ENCODE measurements at regions not wholly inside any gene's neighbourhood (a gene's known extent, or its start where the extent isn't known, plus 50 kb on each side); places are given as distances from the start of the nearest gene placed in this dataset.

- DNase-seq (peak; percentile 4), ATAC-seq (ENCODE audit: low read depth) (no peak)
- no peaks in the 10 kb centered on the region for H3K36me3 ChIP-seq (ENCODE audit: control insufficient read depth, insufficient read depth, low read length)
- no peak overlapping the region for H3K23ac ChIP-seq (ENCODE audit: low read depth, low read length)
- H3K9me3 ChIP-seq (ENCODE audit: control insufficient read depth, insufficient read depth, low read length) = no peaks in the 10 kb centered on the region
- H2BK15ac ChIP-seq (ENCODE audit: low read depth, low read length) = no peak overlapping the region
- dilution Hi-C loops (cut with HindIII; ENCODE audit: low sequenced_read_pairs, unreplicated experiment) (no loop called here), intact Hi-C loops (cut with micrococcal nuclease) (no loop called here), in situ Hi-C loops (cut with MboI; ENCODE audit: low sequenced_read_pairs) (no loop called here)
- H4K20me1 ChIP-seq (ENCODE audit: insufficient read depth, low read length) = no peaks in the 10 kb centered on the region
- no peak overlapping the region for H4K91ac ChIP-seq (ENCODE audit: insufficient read depth, low read depth, low read length)
- H2BK20ac ChIP-seq (ENCODE audit: low read depth, low read length) = no peak overlapping the region
- peaks cover 1% of the 10 kb centered on the region; the same call in 1 of the 2 replicates for H3K27me3 ChIP-seq (ENCODE audit: control insufficient read depth, insufficient read depth, low read length)
- no peak overlapping the region for H2AK5ac ChIP-seq (ENCODE audit: low read depth, low read length)
- no peak overlapping the region for H2BK120ac ChIP-seq (ENCODE audit: low read depth, low read length)
- no peak overlapping the region for H3K27ac ChIP-seq (ENCODE audit: insufficient read depth, low read length)
- no peak overlapping the region for H3K14ac ChIP-seq (replicated peaks; ENCODE audit: low read depth, low read length)
- TF ChIP-seq CHD1 (IDR thresholded peaks at IDR 0.05; ENCODE audit: low read depth, low read length) = no peak
- BruUV-seq (replicated peaks) = no TSS peak
- H2BK5ac ChIP-seq (ENCODE audit: low read depth, low read length, poor library complexity, severe bottlenecking) = no peak overlapping the region
- ChIA-PET POLR2A (ENCODE audit: unreplicated experiment) (no interaction called here), CTCF (interaction anchor here (1.1 kb wide), 1 partner anchor 21 kb away, joined by 3 read pairs; no protein-coding TSS in a partner anchor)
- H3K4me1 ChIP-seq (ENCODE audit: control insufficient read depth, insufficient read depth, low read length) = no peaks in the 10 kb centered on the region
- no peak overlapping the region for H2AFZ ChIP-seq (replicated peaks; ENCODE audit: low read length, poor library complexity)
- no peak overlapping the region for H3K18ac ChIP-seq (ENCODE audit: low read depth, low read length)
- H3K4me3 ChIP-seq (ENCODE audit: insufficient read depth, low read depth, low read length) = no peak overlapping the region
- no peak overlapping the region for H3K9ac ChIP-seq (ENCODE audit: low read depth, low read length)
- no peak overlapping the region for H4K8ac ChIP-seq (ENCODE audit: low read depth in 2 of 2, low read length in 2 of 2)
- no peak overlapping the region for H3K4ac ChIP-seq (ENCODE audit: low read depth, low read length)
- H2AK9ac ChIP-seq (replicated peaks; ENCODE audit: low read depth, low read length, poor library complexity) = no peak overlapping the region
- 0% methylated on average over 1 of the region's 4 CpGs; no CpG with 5 or more reads in 1 of the 2 experiments for WGBS, 2 experiments (ENCODE audit: extremely low coverage in 2 of 2, insufficient read length in 1 of 2)
- H3K9me1 ChIP-seq (ENCODE audit: insufficient read depth, low read length) = no peaks in the 10 kb centered on the region
- no peak overlapping the region for H3K56ac ChIP-seq (ENCODE audit: extremely low read depth, insufficient read depth, low read length)
- H4K5ac ChIP-seq (ENCODE audit: low read depth, low read length) = no peak overlapping the region
- no peaks in the 10 kb centered on the region for H3K79me1 ChIP-seq (ENCODE audit: low read depth in 1 of 2, low read length in 2 of 2)
- no peak overlapping the region for H3K4me2 ChIP-seq (ENCODE audit: low read depth, low read length)
Measured at GRCh38 chr11:121383716-121384115, 68.4 kb upstream of the SORL1 start.
